Skeletal muscle satellite cell (primary cell): ENCODE measurements at regions not wholly inside any gene's neighbourhood (a gene's known extent, or its start where the extent isn't known, plus 50 kb on each side); places are given as distances from the start of the nearest gene placed in this dataset.

Experiments
- H3K27me3 ChIP-seq: 2 replicates; pipeline ENCODE4 v1.7.0; 2013; ENCODE audit warnings: low read length; ENCODE audit not compliant: control insufficient read depth, insufficient read depth
- H3K36me3 ChIP-seq: 2 replicates; pipeline ENCODE4 v1.7.0; 2013; ENCODE audit warnings: mild to moderate bottlenecking, control low read depth, low read length; ENCODE audit not compliant: insufficient read depth
- H3K4me1 ChIP-seq: 2 replicates; pipeline ENCODE4 v1.7.0; 2013; ENCODE audit warnings: low read length; ENCODE audit not compliant: control insufficient read depth, insufficient read depth
- H3K4me2 ChIP-seq: 2 replicates; pipeline ENCODE4 v1.7.0; 2013; ENCODE audit warnings: mild to moderate bottlenecking, low read length
- H3K4me3 ChIP-seq: 2 replicates; pipeline ENCODE4 v1.7.0; 2013; ENCODE audit warnings: low read length
- H3K9ac ChIP-seq: 2 replicates; pipeline ENCODE4 v1.7.0; 2013; ENCODE audit warnings: mild to moderate bottlenecking, low read depth, low read length, moderate library complexity
- H3K9me3 ChIP-seq: replicated peaks from 2 replicates; pipeline ENCODE4 v1.7.0; 2013; ENCODE audit warnings: mild to moderate bottlenecking, control low read depth, low read length

- Histone ChIP-seq H3K4me1 (peaks cover 9% of the 10 kb centered on the region), H3K36me3 (no peaks in the 10 kb centered on the region)
These were observed 165.8 kb upstream of the SYT13 start for GRCh38 chr11:45451766-45452440.

GRCh38 chr11:45450189-45450588 lies 164.0 kb upstream of the SYT13 start:
- H3K4me3 ChIP-seq = no peak overlapping the region
- no peak overlapping the region for H3K4me2 ChIP-seq
- H3K9me3 ChIP-seq = no peaks in the 10 kb centered on the region
- H3K4me1 ChIP-seq = peaks cover 9% of the 10 kb centered on the region
- H3K36me3 ChIP-seq = no peaks in the 10 kb centered on the region
- H3K9ac ChIP-seq = no peak overlapping the region
- H3K27me3 ChIP-seq = peaks cover 76% of the 10 kb centered on the region

More at GRCh38 chr11:45451766-45452440, 165.8 kb upstream of the SYT13 start:
- H3K4me2 ChIP-seq = no peak overlapping the region
- H3K27me3 ChIP-seq = peaks cover 77% of the 10 kb centered on the region
- H3K9ac ChIP-seq = no peak overlapping the region
- no peak overlapping the region for H3K4me3 ChIP-seq
- H3K9me3 ChIP-seq = no peaks in the 10 kb centered on the region

- Histone ChIP-seq H3K4me2 (no peak overlapping the region), H3K4me3 (no peak overlapping the region), H3K9me3 (no peaks in the 10 kb centered on the region), H3K4me1 (peaks cover 9% of the 10 kb centered on the region), H3K36me3 (no peaks in the 10 kb centered on the region), H3K27me3 (peaks cover 74% of the 10 kb centered on the region), H3K9ac (no peak overlapping the region)
These were observed 163.0 kb upstream of the SYT13 start for GRCh38 chr11:45449036-45449601.

DNA sequence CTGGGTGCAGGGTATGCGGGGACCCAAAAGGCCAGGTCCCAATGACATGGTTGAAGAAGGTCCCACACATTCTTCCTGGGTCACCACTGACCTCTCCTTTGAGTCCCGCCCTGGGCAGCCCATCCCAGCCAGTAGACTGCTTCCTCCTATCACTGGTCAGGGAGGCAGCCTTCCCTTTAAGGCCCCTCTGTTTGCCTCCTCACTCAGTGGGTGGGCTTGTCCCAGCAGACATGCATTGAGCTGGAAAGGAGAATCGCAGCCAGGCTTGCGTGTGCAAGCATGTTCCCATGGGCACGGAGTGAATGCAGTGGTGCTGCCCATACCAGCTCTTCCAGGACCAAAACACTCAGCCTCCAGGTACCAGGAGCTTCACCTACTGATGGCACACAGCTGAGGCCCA lies 162.4 kb upstream of the SYT13 start:
- peaks cover 74% of the 10 kb centered on the region for H3K27me3 ChIP-seq

DNA sequence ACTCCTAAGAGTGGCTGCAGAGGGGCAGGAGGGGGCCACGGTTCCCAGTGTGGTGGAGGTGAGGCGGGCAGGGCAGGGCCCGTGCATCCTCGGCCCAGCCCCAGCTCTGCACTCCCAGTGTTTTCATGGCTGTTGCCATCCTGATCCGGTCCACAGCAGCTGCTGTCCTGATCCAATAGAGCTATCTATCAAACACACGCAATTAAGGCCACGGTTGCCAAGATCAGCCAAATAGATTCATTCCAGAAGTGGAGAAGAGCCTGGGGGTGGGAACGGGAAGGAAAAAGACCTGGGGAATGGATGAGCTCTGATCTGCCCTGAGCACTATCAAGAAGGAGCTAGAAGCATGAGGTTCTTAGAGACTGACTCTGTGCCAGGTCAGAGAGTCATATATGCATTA lies 160.9 kb upstream of the SYT13 start:
- Histone ChIP-seq H3K4me2 (no peak overlapping the region), H3K4me1 (peaks cover 9% of the 10 kb centered on the region), H3K9ac (no peak overlapping the region), H3K9me3 (no peaks in the 10 kb centered on the region), H3K36me3 (no peaks in the 10 kb centered on the region), H3K27me3 (peaks cover 75% of the 10 kb centered on the region), H3K4me3 (no peak overlapping the region)

More for the DNA sequence above, 162.4 kb upstream of the SYT13 start:
- H3K4me3 ChIP-seq = no peak overlapping the region
- no peaks in the 10 kb centered on the region for H3K36me3 ChIP-seq
- no peaks in the 10 kb centered on the region for H3K9me3 ChIP-seq
- no peak overlapping the region for H3K9ac ChIP-seq
- H3K4me2 ChIP-seq = no peak overlapping the region
- H3K4me1 ChIP-seq = peaks cover 9% of the 10 kb centered on the region

DNA sequence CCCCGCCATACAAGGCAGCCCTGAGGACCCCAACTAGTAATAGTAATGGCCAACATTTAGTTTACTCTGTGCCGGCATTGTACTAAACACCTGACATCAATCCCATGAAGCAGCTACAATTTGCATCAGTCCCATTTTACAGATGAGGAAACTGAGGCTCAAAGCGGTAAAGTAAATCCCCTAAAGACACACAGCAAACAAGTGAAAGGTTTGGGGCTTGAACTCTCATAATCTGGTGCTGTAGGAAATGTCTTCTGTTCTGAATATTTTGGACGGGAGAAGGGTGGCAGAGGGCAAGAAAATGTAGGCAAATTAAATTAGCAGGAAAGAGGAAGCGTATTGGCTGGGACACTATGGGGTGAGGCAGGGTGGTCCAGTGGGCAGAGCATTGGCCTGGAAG lies 160.3 kb upstream of the SYT13 start:
- Histone ChIP-seq H3K4me3 (no peak overlapping the region), H3K4me1 (peaks cover 9% of the 10 kb centered on the region), H3K9ac (no peak overlapping the region), H3K4me2 (no peak overlapping the region), H3K36me3 (no peaks in the 10 kb centered on the region), H3K27me3 (peaks cover 76% of the 10 kb centered on the region), H3K9me3 (no peaks in the 10 kb centered on the region)

DNA sequence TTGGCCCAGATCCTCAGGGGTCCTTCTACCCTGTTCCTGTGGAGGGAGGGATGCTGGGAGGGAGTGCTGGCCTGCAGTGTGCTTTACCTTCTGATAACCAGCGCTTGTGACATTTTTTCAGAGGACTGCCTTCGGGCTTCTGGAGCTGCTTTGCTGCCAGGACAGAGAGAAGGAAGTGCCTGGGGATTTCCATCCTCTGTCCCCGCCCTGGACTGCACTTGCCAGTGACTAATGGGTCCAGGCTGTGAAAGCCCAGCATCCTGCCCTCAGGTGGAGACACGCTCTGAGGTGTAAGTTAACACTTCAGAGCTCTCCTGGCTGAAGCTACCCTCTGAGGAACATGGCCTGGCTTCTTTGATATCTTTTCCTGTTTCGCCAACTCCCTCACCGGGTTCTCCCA lies 158.7 kb upstream of the SYT13 start:
- Histone ChIP-seq H3K36me3 (no peaks in the 10 kb centered on the region), H3K27me3 (peaks cover 83% of the 10 kb centered on the region), H3K4me1 (peaks cover under 1% of the 10 kb centered on the region), H3K4me3 (no peak overlapping the region), H3K9me3 (no peaks in the 10 kb centered on the region), H3K9ac (no peak overlapping the region), H3K4me2 (no peak overlapping the region)

- H3K27me3 ChIP-seq = peaks cover 70% of the 10 kb centered on the region
- H3K4me2 ChIP-seq = no peak overlapping the region
- no peaks in the 10 kb centered on the region for H3K9me3 ChIP-seq
- no peak overlapping the region for H3K9ac ChIP-seq
- H3K36me3 ChIP-seq = no peaks in the 10 kb centered on the region
- no peak overlapping the region for H3K4me3 ChIP-seq
- H3K4me1 ChIP-seq = no peaks in the 10 kb centered on the region
These were observed 154.0 kb upstream of the SYT13 start for GRCh38 chr11:45440111-45440510.

DNA sequence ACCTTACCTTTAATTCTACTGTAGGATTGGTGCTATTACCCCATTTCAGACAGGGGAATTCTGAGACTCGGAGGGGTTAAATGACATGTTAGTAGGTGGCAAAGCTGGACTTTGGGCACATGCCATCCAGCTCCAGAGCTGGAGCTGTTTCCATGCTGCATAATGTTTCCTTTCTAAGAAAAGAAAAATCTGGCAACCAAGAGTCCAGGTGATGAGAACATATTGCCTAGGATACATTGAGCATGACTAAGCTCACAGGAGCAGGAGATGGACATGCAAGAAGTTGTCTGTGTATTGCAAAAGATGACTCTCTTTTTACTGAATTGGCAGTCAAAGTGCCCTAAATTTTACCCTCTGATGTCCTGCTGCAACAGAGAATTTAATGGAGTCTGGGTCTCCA lies 150.8 kb upstream of the SYT13 start:
- Histone ChIP-seq H3K9me3 (no peaks in the 10 kb centered on the region), H3K4me3 (no peak overlapping the region), H3K36me3 (no peaks in the 10 kb centered on the region), H3K9ac (no peak overlapping the region), H3K4me1 (no peaks in the 10 kb centered on the region), H3K27me3 (peaks cover 68% of the 10 kb centered on the region), H3K4me2 (no peak overlapping the region)

GRCh38 chr11:45436118-45436517 lies 150.0 kb upstream of the SYT13 start:
- no peak overlapping the region for H3K4me3 ChIP-seq
- H3K9me3 ChIP-seq = no peaks in the 10 kb centered on the region
- H3K4me2 ChIP-seq = no peak overlapping the region
- H3K27me3 ChIP-seq = peaks cover 66% of the 10 kb centered on the region
- no peak overlapping the region for H3K9ac ChIP-seq
- no peaks in the 10 kb centered on the region for H3K36me3 ChIP-seq
- H3K4me1 ChIP-seq = no peaks in the 10 kb centered on the region

DNA sequence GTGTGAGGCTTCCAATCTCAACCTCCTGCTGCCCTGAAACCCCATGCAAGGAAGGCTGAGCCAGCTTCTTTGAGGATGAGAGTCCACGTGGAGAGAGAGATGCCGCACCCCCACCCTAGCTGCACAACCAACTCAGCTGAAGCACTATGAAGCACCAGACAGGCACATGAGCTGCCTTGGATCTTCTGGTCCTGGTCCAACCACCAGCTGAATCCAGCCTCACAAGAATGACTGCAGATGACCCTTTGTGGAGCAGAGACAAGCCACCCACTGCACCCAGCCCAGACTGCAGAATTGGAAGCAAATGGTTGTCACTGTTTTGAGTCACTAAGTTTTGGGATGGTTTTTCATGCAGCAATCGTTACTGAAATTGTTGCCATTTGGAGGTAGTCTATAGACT lies 149.6 kb upstream of the SYT13 start:
- no peak overlapping the region for H3K9ac ChIP-seq
- H3K36me3 ChIP-seq = no peaks in the 10 kb centered on the region
- H3K4me3 ChIP-seq = no peak overlapping the region
- H3K9me3 ChIP-seq = no peaks in the 10 kb centered on the region
- H3K27me3 ChIP-seq = peaks cover 65% of the 10 kb centered on the region
- H3K4me1 ChIP-seq = no peaks in the 10 kb centered on the region
- H3K4me2 ChIP-seq = no peak overlapping the region

DNA sequence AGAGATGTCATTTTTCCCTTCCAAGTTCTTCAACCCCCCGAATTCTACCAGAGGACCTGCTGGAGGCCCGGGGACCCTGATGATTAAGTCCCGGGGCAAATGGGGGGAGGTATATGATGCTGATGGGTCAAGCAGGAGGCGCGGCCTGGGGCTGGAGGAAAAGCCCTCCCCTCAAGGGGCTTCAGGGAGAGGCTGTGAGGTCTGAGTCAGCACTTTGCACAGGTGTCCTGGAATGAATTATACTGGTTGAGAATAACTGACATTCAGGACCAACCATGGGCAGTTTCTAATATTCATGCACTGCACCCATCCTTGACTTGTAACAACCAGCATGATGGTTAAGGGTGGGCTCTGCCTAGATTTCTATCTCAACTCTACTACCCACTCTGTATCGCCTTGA lies 146.8 kb upstream of the SYT13 start:
- no peak overlapping the region for H3K9ac ChIP-seq
- peaks cover 78% of the 10 kb centered on the region for H3K27me3 ChIP-seq
- H3K4me2 ChIP-seq = no peak overlapping the region
- H3K4me1 ChIP-seq = no peaks in the 10 kb centered on the region
- no peaks in the 10 kb centered on the region for H3K36me3 ChIP-seq
- H3K9me3 ChIP-seq = no peaks in the 10 kb centered on the region
- H3K4me3 ChIP-seq = no peak overlapping the region
